ENCODE measurements at regions not wholly inside any gene's neighbourhood (a gene's known extent, or its start where the extent isn't known, plus 50 kb on each side); places are given as distances from the start of the nearest gene placed in this dataset.
A peak's percentile ranks its signal among the peaks of the same experiment; 100 is the strongest.

GRCh38 chr5:174532455-174533453 lies 191.6 kb upstream of the MSX2 start (continued):
- no peak for TF ChIP-seq CTCF (IDR thresholded peaks at IDR 0.05 in 2 of 3, conservative IDR thresholded peaks at IDR 0.05 in 1 of 3; ENCODE audit: borderline replicate concordance in 1 of 3, insufficient read depth in 1 of 3, low read depth in 2 of 3, low read length in 2 of 3)

GRCh38 chr5:174533751-174534241 lies 190.6 kb upstream of the MSX2 start:
- Histone ChIP-seq H4K20me1 (ENCODE audit: insufficient read depth) (no peaks in the 10 kb centered on the region), H3K79me2 (ENCODE audit: insufficient read depth, low read length) (no peaks in the 10 kb centered on the region), H3K4me1 (ENCODE audit: control insufficient read depth in 1 of 2, insufficient read depth in 2 of 2, low read length in 2 of 2) (peaks cover 62 to 81% of the 10 kb centered on the region in 2 experiments), H3K4me3 (replicated peaks in 1 of 2; ENCODE audit: low read depth in 1 of 2, low read length in 2 of 2) (peak overlapping the region in 1 of 2 experiments; percentile 40; a peak in 3 of 4 replicates), H3K27me3 (ENCODE audit: insufficient read depth, low read length) (no peaks in the 10 kb centered on the region), H3K4me2 (ENCODE audit: low read length) (peak overlapping the region; percentile 80), H3K9me2 (ENCODE audit: insufficient read depth) (no peaks in the 10 kb centered on the region), H3K9ac (ENCODE audit: low read length) (peak overlapping the region; percentile 9), H3K9me3 (ENCODE audit: control insufficient read depth in 1 of 2, insufficient read depth in 1 of 2, low read depth in 1 of 2, low read length in 2 of 2) (no peaks in the 10 kb centered on the region), H3K36me3 (ENCODE audit: control insufficient read depth in 1 of 2, insufficient read depth in 2 of 2, low read length in 2 of 2) (no peaks in the 10 kb centered on the region), H2AFZ (ENCODE audit: low read depth, low read length, poor library complexity, severe bottlenecking) (peak overlapping the region; percentile 81), H3K27ac (ENCODE audit: low read depth, low read length) (peak overlapping the region; percentile 68)
- POLR2A ChIA-PET = no interaction called here
- RAD21 ChIA-PET (ENCODE audit: low non-redundant PET in 1 of 2, low total read pairs in 2 of 2, uncharacterized antibody in 2 of 2, unreplicated experiment in 2 of 2) = no interaction called here
- peak; percentile 30 for ATAC-seq
- intact Hi-C loops (cut with micrococcal nuclease) = loop anchor here (10.0 kb wide), 1 partner anchor 209 kb away; no protein-coding TSS in a partner anchor
- no TSS peak for BruUV-seq (replicated peaks)
- peak; percentile 70 for DNase-seq (ENCODE audit: low read depth, low spot score)
- CTCF ChIA-PET = no interaction called here
- TF ChIP-seq ATF3 (IDR thresholded peaks at IDR 0.05) (peak; percentile 24; the same call in 1 of the 2 replicates), POLR2A (IDR thresholded peaks at IDR 0.05; ENCODE audit: borderline replicate concordance, extremely low read depth, insufficient read depth, insufficient read length) (no peak), TCF7L2 (IDR thresholded peaks at IDR 0.05; ENCODE audit: borderline replicate concordance, extremely low read depth, insufficient read depth, insufficient read length) (no peak), SIN3A (IDR thresholded peaks at IDR 0.05; ENCODE audit: low read depth) (no peak), JUND (IDR thresholded peaks at IDR 0.05) (peak; percentile 75), SRF (IDR thresholded peaks at IDR 0.05; ENCODE audit: low read depth) (peak; percentile 53), POLR2AphosphoS5 (IDR thresholded peaks at IDR 0.05; ENCODE audit: low read depth, low read length) (no peak), SP1 (IDR thresholded peaks at IDR 0.05; ENCODE audit: low read depth) (peak; percentile 72), EZH2phosphoT487 (IDR thresholded peaks at IDR 0.05; ENCODE audit: borderline replicate concordance) (no peak), CEBPB (IDR thresholded peaks at IDR 0.05; ENCODE audit: low read depth) (peak; percentile 38), ZBTB33 (IDR thresholded peaks at IDR 0.05; ENCODE audit: extremely low read depth, insufficient replicate concordance, low read length) (no peak), ELF1 (IDR thresholded peaks at IDR 0.05; ENCODE audit: borderline replicate concordance, low read depth) (no peak; the same call in 1 of the 2 replicates), FOSL1 (IDR thresholded peaks at IDR 0.05; ENCODE audit: low read depth) (peak; percentile 92), ZNF274 (IDR thresholded peaks at IDR 0.05; ENCODE audit: low read depth, low read length) (no peak), RAD21 (IDR thresholded peaks at IDR 0.05; ENCODE audit: low read depth) (0 out of 2 replicates have a peak, but pooled peaks have one; percentile 3), CTCF (IDR thresholded peaks at IDR 0.05 in 2 of 3, conservative IDR thresholded peaks at IDR 0.05 in 1 of 3; ENCODE audit: borderline replicate concordance in 1 of 3, insufficient read depth in 1 of 3, low read depth in 2 of 3, low read length in 2 of 3) (no peak), CBX3 (IDR thresholded peaks at IDR 0.05; ENCODE audit: low read depth) (no peak)

Measured in HCT116 (cell line).